Stimulated activated CD8-positive, alpha-beta memory T cell treated with anti-CD3 and anti-CD28 coated beads, Interleukin-12 subunit alpha, Interleukin-12 subunit beta, amount 100 ng/mL, for 1 hour (primary cell): ENCODE measurements at regions not wholly inside any gene's neighbourhood (a gene's known extent, or its start where the extent isn't known, plus 50 kb on each side); places are given as distances from the start of the nearest gene placed in this dataset.
"Not testable (repeated sequence)": the region's sequence is repeated elsewhere in the genome, so short reads cannot be mapped to it uniquely, and the experiment has no call there.

Experiments
- DNase-seq: peaks from one replicate; pipeline ENCODE4 v3.0.0-alpha.2; 2020; ENCODE audit warnings: low read depth

DNA sequence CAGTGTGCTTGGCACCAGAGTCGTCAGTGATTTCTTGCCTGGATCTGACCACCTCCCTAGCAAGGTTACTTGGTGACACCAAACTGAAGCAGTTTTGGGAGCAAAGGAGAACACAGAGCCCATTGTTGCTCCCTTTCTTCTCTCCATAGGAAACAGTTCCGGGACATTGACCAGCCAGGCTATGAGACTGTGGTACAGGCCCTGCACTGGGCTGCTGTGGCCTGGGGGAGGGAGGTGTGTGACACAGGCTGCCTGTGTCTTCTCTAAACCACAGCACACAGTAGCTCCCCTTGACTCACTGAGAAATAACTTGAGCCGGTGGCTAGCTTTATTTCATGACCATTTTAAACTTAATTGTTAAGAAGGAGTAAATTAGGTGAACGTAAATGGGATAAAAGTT is 214.8 kb upstream of the UBL3 start:
- no peak for DNase-seq

DNA sequence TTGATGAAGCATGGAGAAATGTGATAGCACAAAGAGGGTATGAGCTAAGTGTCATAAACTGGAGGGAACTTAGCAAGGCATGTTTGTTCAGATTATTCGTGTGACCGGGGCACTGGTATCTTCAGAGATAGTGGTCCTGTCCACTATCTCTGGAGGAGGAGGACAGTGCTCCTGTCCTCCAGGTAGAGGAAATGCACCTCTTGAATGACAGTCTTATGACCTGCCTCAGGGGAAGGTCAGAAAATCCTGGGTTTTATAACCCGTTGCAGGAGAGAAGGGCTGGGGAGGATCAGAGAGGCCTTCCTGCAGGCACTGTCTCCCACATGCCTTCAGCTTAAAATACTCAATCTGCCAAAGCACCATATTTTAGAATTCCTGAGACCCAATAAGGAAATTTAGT is 213.5 kb upstream of the UBL3 start:
- DNase-seq, result no peak

DNA sequence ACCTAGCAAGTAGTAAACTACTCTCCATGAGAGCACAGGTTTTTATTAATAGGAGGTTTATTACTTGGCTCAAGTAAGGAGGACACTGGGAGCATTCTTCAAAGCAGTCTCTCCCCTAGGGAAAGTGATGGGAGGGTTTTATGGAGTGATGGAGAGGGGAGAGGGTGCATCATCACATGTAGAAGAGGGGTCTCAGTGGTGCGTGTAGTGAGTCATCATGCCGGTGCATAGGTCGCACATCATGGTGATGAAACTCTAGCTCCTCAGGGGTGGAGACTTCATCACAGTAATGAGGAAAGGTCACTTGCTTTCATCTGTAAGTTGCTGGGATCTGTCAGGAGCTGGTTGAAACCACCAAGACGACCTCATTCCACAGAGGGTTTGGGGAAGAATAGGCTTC is 210.8 kb upstream of the UBL3 start:
- no peak for DNase-seq

DNA sequence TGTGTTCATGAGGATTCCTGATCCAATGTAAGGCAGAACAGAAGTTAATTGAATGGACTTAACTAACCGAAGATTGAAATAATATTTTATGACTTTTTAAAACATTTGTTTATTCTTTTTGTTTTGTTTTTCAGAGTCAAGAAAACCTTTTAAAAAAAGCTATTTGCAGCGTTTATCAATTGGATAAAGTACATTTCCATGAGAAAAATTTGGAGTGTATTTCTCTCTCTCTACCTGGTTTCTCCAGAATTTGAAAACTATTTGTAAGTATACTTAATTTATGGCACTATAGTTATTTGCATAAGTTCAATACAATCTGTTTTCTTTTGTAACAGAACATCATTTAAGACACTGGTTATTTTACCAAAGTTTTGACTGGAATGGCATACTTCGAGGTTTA is 208.0 kb upstream of the UBL3 start:
- no peak for DNase-seq

DNA sequence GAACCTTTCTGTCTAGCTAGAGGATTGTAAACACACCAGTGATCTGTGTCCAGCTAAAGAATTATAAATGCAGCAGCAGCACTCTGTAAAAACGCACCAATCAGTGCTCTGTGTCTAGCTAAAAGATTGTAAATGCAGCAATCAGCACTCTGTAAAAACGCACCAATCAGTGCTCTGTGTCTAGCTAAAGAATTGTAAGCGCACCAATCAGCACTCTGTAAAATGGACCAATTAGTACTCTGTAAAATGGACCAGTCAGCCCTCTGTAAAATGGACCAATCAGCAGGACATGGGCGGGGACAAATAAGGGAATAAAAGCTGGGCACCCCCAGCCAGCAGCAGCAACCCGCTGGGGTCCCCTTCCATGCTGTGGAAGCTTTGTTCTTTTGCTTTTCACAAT is 204.1 kb upstream of the UBL3 start:
- not testable (repeated sequence) for DNase-seq

DNA sequence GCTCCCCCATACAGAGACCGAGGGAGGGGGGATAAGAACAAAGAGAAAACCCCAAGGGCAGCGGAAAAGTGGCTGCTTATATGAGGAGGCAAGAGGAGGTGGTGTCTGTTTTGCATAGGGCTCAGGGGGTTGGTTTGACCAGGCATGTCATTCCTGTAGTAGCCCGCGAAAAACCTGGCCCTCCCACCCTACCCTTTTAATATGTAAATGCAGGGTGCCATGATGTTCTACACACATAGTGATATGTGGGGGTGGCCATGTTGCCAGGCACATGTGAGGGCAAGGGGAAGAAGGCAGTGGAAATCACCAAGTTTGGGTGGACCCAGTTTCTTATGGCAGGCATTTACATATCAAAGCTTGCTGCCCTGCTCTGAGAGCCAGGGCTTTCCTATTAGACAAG is 203.5 kb upstream of the UBL3 start:
- no peak for DNase-seq

DNA sequence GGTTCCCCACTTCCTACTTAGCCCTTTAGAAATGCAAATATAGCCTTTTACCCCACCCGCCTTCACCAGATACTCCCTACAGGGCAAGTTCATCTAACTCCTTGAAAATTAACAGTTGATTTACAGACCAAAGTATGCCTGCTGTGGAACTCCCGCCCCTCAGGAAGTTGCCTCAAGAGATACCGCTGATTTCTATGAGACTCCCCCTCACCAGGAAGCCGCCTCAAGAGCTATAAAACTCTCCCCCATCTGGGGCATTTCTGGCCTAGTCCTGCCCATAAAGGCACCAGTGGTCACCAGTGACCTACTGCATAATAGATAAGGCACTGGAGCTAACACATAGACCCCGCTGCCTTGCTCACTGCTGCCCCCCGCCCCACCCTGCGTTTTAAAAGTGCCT is 201.7 kb upstream of the UBL3 start:
- DNase-seq, result no peak

DNA sequence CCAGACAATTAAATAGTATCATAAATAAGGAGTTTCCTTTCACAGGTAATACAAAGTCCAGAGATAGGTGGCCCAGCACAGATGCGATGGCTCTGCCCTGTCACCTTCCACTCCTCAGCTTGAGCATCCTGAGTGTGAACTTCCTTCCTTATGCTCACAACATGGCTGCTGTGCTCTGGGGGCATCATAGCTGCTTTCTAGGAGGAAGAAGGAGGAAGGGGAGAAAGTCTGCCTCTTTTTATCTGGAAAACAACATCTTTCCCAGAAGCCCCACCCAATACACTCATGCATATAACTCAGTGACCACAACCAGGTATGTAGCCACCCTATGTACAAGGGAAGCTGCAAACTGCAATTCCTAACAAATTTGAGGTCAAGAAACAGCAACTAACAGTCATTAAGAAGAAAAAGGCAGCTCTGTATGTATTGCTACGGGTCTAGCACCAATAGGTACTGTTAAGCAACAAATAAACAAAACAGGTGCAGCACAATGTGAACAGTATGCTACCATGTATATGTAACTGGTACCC is 201.2 kb upstream of the UBL3 start:
- no peak for DNase-seq

DNA sequence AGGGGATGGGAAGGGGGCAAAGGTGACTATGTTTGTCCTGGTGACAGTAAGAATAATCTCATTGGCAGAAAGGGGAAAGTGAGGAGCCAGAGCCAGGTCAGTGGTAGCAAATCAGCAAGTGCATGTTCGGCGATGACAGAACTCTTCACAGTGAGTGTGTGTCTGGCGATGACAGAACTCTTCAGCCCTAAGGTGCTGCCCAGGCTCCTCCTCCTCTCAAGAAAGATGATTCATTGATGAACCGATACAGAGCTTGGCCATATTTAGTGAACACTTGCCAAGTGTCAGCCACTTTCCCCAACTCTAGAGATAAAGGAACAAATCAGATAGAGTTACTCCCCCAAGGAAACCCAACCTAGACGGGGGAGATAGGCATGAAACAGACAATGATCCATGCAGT is 199.3 kb upstream of the UBL3 start:
- DNase-seq, result no peak

DNA sequence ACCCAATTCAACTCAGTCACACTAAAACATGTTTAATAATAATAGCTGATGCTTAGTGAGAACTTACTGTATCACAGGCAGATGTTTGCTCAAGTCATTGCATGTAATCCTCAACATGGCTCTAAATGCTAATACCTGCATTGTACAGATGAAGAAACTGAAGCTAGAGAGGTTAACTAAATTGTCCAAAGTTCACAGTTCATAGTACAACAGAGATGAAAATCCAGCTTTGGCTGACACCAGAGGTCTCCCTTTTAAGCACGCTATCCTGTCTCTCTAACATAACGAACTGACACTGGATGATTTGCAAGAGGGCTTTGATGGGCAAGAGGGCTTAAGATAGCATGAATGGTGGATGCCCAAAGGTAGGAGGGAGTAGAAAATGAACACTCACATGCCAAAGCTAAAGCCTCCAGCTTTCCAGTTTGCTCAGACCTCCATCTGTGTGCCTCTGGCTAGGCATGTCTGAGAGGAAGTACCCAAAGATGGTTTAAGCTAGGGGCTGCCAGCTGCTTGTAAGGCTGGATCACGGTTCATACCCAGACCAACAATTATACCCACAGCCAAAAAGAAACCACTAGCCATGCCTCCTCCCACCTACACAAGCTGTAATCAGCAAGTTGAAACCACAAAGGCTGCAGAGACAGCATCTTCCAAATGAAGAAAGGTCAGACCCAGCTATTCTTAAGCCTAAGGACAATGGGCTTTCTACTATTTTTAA is 196.9 kb upstream of the UBL3 start:
- no peak for DNase-seq

DNA sequence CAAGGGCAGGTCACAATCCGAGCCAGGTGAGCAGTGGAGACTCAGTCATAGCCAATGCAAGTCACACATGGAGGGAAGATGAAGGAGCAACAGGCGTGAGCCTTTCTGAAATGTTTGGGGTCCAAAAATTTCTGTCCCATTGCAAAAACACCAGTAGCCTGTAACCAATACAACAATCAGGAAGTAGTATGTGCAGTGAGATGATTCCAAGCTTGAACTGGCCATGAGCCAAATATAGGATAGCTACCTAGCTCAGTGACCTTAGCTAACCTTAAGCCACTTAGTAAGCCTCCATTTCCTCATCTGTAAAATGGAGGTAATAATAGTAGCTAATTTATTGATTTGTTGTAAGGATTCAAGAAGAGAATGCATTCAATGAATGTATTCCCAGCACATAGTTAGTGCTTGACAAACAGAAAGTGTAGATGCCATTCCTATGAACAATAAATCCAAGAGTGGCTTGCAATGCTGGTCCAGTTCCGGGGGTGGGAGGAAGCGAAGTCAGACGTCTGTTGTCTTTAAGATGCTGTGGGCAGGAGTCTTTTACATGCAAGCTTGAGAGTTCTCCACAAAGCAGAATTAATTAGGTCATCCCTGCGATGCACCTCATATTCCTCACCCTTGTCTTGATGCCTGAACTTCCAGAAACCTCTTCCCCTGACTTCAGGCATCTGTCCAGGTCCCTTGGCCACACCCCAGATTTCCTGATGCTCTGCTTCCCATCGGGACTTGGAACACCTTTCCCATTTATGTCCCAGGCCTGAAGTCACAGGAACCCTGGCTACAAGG is 195.7 kb upstream of the UBL3 start:
- no peak for DNase-seq

DNA sequence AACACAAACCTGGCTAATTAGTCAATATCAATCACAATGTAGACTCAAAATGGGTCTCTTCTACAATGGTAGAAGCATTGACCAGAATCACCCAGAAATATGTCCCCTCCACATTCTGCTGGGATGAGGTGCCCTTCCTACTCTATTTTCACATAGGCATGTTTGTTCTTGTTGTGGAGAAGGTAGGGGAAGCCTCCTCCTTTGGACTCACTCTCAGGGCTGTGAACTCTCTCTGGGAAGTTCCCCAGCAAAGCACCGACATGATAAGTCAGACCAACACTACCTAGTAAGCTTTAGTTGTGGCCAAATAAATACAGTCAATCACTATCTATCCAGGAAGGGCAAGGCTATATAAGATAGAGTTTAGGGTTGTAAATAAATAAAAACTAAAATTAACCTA is 194.5 kb upstream of the UBL3 start:
- DNase-seq, result no peak

DNA sequence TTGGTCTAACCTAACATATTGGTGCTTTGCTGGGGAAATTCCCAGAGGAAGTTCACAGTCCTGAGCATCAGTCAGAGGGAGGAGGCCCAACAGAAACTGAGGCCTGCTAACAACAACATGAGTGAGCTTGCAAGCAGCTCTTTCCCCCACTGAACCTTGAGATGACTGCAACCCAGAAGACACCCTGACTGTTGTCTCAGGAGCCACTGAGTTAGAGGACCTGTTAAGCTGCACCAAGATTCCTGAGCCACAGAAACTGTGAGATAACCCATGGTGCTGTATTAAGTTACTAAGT is 193.2 kb upstream of the UBL3 start:
- DNase-seq, result no peak

DNA sequence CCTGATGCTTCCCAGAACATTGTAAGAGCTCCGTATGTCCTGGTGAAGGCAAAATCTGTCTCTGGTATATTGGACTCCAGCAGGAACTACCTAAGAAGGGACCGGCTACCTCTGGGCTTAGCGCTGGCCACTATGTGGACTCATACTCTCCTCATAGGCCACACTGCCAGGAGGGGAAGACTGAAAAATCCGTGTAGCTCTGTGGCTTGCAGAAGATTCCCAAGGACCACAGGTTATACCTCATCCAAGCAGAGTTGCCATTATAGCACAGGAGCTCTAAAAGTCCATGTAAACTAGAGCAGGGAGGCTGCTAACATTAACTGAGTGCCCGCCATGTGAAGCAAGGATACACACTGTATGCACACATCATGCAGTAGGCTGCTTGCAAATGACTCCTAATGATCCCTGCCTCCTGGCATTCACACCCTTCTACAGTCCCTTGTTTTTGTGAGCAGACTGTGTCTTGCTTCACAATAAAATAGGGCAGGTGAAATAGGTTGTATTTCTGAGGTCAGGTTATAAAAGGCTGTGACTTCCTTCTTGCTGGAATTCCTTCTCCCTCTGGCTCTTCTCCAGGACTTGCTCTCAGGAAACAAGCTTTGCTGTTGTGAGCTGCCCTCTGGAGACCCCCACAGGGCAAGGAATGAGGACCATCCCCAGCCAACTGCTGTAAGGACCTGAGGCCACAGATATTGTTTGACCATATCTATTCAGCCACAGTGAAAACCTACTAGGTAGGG is 192.6 kb upstream of the UBL3 start:
- DNase-seq, result no peak

DNA sequence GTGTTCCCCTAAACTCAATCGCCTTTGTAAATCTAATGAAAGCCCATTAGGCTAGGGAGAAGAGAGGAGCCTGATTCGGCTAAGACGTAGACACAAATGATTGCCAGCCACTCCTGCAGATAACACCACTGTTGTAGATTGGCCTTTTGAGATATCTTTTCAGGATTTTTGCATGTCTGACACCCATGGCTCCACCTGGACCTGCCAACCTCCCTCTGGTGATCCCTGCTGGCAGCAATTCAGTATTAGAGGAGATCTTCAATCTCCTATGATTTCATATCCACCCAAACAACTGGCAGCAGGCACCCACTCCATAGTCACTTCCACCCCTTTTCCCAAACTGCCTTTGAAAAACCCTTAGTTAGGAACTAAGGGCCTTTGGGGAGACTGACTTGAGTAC is 191.9 kb upstream of the UBL3 start:
- no peak for DNase-seq

DNA sequence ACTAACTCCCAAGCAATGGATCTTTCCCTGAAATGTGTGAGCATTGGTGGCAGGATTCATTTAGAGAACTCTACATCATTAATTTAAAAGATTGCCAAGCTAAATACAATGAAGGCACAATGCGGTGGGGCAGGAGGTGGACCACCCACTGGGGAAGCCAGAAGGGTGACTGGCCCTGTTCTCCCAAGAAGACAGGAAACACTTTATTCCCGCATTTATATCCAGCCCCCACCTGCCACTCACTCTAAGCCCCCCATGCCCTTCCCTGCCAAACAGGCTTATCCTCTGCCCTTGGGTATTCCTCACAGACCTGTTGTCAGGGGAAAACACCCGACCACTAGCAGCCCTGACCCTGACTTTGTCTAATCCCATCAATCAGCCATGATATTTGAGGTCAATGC is 189.1 kb upstream of the UBL3 start:
- no peak for DNase-seq

DNA sequence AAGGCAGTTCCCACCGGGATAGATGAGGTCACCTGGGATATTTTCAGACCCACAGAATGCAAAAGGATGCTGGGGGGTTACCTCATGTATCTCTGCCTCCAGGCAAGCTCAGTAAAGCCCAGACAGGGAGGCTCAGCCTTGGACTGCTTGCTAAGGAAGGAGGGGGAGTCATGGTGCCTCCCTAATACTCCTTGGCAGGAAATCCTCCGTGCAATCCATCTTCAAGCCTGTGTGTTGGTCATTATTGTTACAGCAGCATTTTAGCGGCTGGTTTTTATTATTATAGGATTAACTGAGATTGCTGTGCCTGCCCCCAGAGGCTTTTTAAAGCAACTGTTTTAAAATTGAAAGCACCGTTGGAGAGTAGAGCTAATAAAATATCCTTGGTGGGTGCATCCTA is 188.5 kb upstream of the UBL3 start:
- DNase-seq, result no peak

DNA sequence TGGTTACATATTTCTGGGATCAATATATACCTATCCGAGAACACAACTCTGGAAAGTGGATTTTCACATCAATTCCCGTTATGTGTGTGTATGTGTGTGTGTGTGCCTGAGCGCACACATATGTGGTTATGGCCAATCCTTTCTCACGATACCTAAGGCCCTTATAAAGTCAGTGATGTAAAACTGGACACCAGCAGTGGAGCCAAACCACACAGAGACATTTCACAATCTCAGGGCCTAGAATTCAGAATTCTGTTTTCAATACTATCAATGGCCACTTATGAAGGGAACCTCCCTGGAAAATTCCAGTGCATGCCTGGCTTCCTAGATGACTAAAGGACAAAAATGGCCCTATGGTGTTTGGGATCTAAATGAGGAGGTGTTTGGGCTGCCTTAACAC is 187.3 kb upstream of the UBL3 start:
- DNase-seq, result no peak

DNA sequence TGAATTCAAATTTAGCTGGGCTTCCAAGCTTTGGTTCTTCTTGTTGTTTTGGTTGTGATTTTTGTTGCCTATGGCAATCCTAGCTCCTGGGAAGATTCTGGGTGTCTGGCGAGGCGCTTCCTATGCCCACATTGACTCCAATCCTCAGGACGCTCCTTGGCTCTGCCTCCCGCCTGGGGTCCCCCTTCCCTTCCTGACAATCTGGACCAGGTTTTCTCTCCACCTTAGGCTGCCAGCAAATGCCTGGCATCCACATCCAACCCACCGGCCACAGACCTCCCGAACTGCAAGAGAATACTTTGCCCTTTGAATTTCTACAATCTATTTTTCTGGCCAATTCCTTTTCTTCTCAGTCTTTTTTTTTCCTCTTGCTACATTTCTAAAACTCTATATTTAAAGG is 186.9 kb upstream of the UBL3 start:
- DNase-seq, result no peak

DNA sequence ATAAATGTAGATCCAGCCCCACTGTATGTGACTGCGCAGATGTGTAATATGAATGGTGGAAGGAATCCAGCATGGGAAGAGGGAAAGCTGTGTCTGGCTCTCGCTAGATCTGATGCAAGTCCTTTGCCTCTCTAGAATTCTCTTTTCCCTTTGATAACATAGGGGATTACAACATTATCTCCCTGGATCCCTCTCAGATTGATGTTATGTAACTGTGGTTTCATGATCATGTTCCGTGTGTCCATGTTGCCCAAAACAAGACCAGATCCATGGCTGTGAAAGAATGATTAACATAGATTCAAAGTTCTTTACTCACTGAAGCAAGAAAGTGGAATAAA is 184.0 kb upstream of the UBL3 start:
- DNase-seq, result no peak

DNA sequence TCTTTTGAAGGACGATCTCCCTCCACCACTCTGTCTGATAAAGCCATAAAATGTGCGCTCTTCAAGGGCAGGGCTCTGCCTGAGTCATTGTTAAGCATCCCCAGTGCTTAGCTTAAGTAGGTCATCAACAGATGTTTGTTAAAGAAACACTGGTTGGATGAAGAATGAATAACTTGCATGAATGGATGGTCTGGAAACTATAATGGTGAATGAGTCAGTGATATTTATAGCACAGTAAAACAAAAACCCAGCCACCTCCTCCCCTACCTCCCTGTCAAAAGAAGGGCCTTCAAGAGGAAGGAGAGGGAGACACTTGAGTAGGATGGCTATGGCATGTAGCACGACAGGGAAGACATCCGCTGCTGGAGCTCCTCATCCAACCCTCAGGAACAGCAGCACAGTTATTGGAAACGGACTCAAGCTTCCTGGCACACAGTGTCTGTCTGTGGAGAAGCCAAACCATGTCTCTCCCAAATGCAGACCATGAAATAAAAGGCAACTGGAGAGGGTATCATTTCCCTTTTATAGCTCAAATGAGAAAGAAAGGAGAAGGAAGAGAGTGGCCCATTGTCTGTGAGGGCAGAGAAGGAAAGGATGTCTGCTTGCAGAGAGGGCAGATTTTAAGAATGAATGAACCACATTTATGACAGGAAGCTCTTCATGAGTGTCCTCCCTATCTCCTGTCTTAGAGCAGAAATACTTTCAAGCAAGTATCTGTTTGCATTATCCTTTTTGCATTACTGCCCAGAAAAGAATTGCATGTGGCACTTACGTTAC is 183.5 kb upstream of the UBL3 start:
- DNase-seq, result no peak

DNA sequence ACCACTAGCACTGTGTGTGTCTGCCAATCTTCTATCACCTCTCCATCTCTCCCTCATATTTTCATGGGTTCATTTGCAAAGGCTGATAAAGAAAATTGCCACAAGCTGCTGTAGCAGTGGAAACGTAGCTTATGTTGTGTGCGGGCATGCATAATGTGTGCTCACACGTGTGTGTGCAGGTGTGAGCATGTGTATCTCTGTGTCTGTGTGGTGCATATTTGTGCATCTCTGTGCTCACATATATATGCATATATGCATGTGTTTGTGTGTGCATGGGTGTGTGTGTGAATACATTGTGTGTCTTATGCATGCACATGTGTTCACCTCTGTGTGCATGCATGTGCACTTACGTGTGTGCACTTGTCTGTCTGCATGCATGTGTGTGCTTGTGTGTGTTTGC is 181.8 kb upstream of the UBL3 start:
- no peak for DNase-seq

DNA sequence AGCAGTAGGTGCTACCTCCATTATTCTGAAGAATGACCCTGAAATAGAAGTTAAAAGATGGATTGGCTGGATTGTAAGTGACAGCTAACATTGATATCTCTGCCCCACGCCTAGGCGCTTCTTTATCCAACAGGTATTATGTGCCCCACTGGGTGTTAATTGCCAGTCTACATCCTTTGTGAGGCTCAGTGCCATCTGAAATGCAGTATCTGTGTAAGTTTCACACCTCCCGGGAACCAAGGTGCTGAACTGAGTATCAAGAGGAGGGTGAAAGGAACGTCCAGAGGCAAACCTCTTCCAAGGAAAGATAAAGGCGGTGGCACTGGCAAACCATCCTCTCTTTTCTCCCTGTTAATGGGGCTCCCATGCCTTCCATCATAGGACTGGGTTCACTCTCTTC is 181.1 kb upstream of the UBL3 start:
- DNase-seq, result no peak
